WTC11 (cell line): ENCODE measurements at regions not wholly inside any gene's neighbourhood (a gene's known extent, or its start where the extent isn't known, plus 50 kb on each side); places are given as distances from the start of the nearest gene placed in this dataset.

Experiments
- ATAC-seq: fragments of 200-7000 bp; cut with Tn5 transposase; 2 replicates; pipeline ENCODE4 v1.10.0; 2021; ENCODE audit warnings: mild to moderate bottlenecking, moderate library complexity
- CTCF ChIA-PET: fragments of 300-600 bp; sonication (Branson Sonifier 250); formaldehyde crosslinking; loops from one replicate; lab custom pipeline; 2021; ENCODE audit warnings: antibody characterized with exemption; lab: Charles Lee
- POLR2A ChIA-PET: fragments of 350-600 bp; sonication (Branson Sonifier 250); formaldehyde crosslinking; loops from one replicate; lab custom pipeline; 2021; ENCODE audit warnings: antibody characterized with exemption; lab: Charles Lee
- DNase-seq: peaks from one replicate; pipeline ENCODE4 v3.0.0; 2021; ENCODE audit warnings: low spot score
- H3K27ac Mint-ChIP-seq: 2 replicates; pipeline ENCODE4 v1.8.0; 2021; ENCODE audit warnings: mixed read lengths
- H3K27me3 Mint-ChIP-seq: 2 replicates; pipeline ENCODE4 v1.8.0; 2021; ENCODE audit warnings: low read depth, mild to moderate bottlenecking, moderate library complexity, mixed read lengths
- H3K36me3 Mint-ChIP-seq: 2 replicates; pipeline ENCODE4 v1.8.0; 2021; ENCODE audit warnings: mixed read lengths
- H3K4me1 Mint-ChIP-seq: 2 replicates; pipeline ENCODE4 v1.8.0; 2022; ENCODE audit warnings: mixed read lengths
- H3K4me3 Mint-ChIP-seq: 2 replicates; pipeline ENCODE4 v1.8.0; 2021; ENCODE audit warnings: mild to moderate bottlenecking, moderate library complexity, mixed read lengths
- H3K9me3 Mint-ChIP-seq: 2 replicates; pipeline ENCODE4 v1.8.0; 2021; ENCODE audit warnings: mixed read lengths
- ARID4B ChIP-seq: sonication (generic); formaldehyde crosslinking; IDR thresholded peaks from 2 replicates; pipeline ENCODE4 v1.8.0; 2023; ENCODE audit warnings: missing genetic modification reagents, mild to moderate bottlenecking, borderline replicate concordance
- ATF1 ChIP-seq: sonication (generic); formaldehyde crosslinking; IDR thresholded peaks from 2 replicates; pipeline ENCODE4 v1.8.1; 2023; ENCODE audit warnings: mild to moderate bottlenecking, moderate library complexity, missing genetic modification reagents
- ATF3 ChIP-seq: sonication (generic); formaldehyde crosslinking; conservative IDR thresholded peaks from 2 replicates; pipeline ENCODE4 v1.8.1; 2022; ENCODE audit warnings: mild to moderate bottlenecking, missing genetic modification reagents
- CDX4 ChIP-seq: fragments of 250-450 bp; sonication (Bioruptor Pico); IDR thresholded peaks from 2 replicates; pipeline ENCODE4 v1.9.0; 2021; ENCODE audit warnings: moderate library complexity, mild to moderate bottlenecking, inconsistent platforms, borderline replicate concordance
- E2F1 ChIP-seq: sonication (generic); formaldehyde crosslinking; IDR thresholded peaks from 2 replicates; pipeline ENCODE4 v1.8.0; 2022; ENCODE audit warnings: mild to moderate bottlenecking, missing genetic modification reagents
- FOXK1 ChIP-seq: sonication (generic); formaldehyde crosslinking; IDR thresholded peaks from 2 replicates; pipeline ENCODE4 v1.8.0; 2022; ENCODE audit warnings: mild to moderate bottlenecking, moderate library complexity, missing genetic modification reagents
- GTF2I ChIP-seq: fragments of 250-450 bp; sonication (Bioruptor Pico); conservative IDR thresholded peaks from 2 replicates; pipeline ENCODE4 v1.4.0; 2021; ENCODE audit warnings: mild to moderate bottlenecking
- IRF2 ChIP-seq: sonication (generic); formaldehyde crosslinking; IDR thresholded peaks from 2 replicates; pipeline ENCODE4 v1.8.0; 2022; ENCODE audit warnings: low read depth, missing genetic modification reagents, borderline replicate concordance
- JAZF1 ChIP-seq: fragments of 250-450 bp; sonication (Bioruptor Pico); IDR thresholded peaks from 2 replicates; pipeline ENCODE4 v1.9.0; 2021; ENCODE audit warnings: moderate library complexity, mild to moderate bottlenecking, inconsistent platforms
- JUN ChIP-seq: sonication (generic); formaldehyde crosslinking; IDR thresholded peaks from 2 replicates; pipeline ENCODE4 v1.8.0; 2023; ENCODE audit warnings: mild to moderate bottlenecking, missing genetic modification reagents
- NR1H2 ChIP-seq: sonication (generic); formaldehyde crosslinking; IDR thresholded peaks from 2 replicates; pipeline ENCODE4 v1.9.0; 2021; ENCODE audit warnings: mild to moderate bottlenecking, moderate library complexity, missing genetic modification reagents
- NR3C1 ChIP-seq: sonication (generic); formaldehyde crosslinking; conservative IDR thresholded peaks from 2 replicates; pipeline ENCODE4 v1.8.1; 2023; ENCODE audit warnings: low read depth, mild to moderate bottlenecking, missing genetic modification reagents
- RORB ChIP-seq: fragments of 250-450 bp; sonication (Bioruptor Pico); IDR thresholded peaks from 2 replicates; pipeline ENCODE4 v1.9.0; 2021; ENCODE audit warnings: mild to moderate bottlenecking
- SMAD3 ChIP-seq: sonication (generic); formaldehyde crosslinking; IDR thresholded peaks from 2 replicates; pipeline ENCODE4 v1.8.0; 2022; ENCODE audit warnings: missing genetic modification reagents, mild to moderate bottlenecking, borderline replicate concordance
- SOX15 ChIP-seq: fragments of 250-450 bp; sonication (Bioruptor Pico); IDR thresholded peaks from 2 replicates; pipeline ENCODE4 v1.9.0; 2021; ENCODE audit warnings: mild to moderate bottlenecking
- ZNF138 ChIP-seq: sonication (generic); formaldehyde crosslinking; conservative IDR thresholded peaks from 2 replicates; pipeline ENCODE4 v1.8.1; 2022; ENCODE audit warnings: mild to moderate bottlenecking, moderate library complexity, missing genetic modification reagents
- ZNF263 ChIP-seq: sonication (generic); formaldehyde crosslinking; IDR thresholded peaks from 2 replicates; pipeline ENCODE4 v1.8.1; 2022; ENCODE audit warnings: low read depth, mild to moderate bottlenecking, moderate library complexity, missing genetic modification reagents
- TF ChIP-seq, protein P1 (sequence below): sonication (generic); formaldehyde crosslinking; IDR thresholded peaks from 2 replicates; pipeline ENCODE4 v1.8.0; 2022; ENCODE audit warnings: mild to moderate bottlenecking, missing genetic modification reagents
- TF ChIP-seq, protein P2 (sequence below): sonication (generic); formaldehyde crosslinking; IDR thresholded peaks from 2 replicates; pipeline ENCODE4 v1.8.0; 2022; ENCODE audit warnings: missing genetic modification reagents
- TF ChIP-seq, protein P3 (sequence below): fragments of 250-450 bp; sonication (Bioruptor Pico); IDR thresholded peaks from 2 replicates; pipeline ENCODE4 v1.9.0; 2021; ENCODE audit warnings: mild to moderate bottlenecking

GRCh38 chr5:114010362-114010761, 351.5 kb upstream of the KCNN2 start (continued):
- TF ChIP-seq ATF3 (CRISPR knock-in tag) (no peak), ATF1 (no peak), NR3C1 (CRISPR knock-in tag) (no peak), ZNF263 (no peak)
- TF ChIP-seq, protein P1, sequence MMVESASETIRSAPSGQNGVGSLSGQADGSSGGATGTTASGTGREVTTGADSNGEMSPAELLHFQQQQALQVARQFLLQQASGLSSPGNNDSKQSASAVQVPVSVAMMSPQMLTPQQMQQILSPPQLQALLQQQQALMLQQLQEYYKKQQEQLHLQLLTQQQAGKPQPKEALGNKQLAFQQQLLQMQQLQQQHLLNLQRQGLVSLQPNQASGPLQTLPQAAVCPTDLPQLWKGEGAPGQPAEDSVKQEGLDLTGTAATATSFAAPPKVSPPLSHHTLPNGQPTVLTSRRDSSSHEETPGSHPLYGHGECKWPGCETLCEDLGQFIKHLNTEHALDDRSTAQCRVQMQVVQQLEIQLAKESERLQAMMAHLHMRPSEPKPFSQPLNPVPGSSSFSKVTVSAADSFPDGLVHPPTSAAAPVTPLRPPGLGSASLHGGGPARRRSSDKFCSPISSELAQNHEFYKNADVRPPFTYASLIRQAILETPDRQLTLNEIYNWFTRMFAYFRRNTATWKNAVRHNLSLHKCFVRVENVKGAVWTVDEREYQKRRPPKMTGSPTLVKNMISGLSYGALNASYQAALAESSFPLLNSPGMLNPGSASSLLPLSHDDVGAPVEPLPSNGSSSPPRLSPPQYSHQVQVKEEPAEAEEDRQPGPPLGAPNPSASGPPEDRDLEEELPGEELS (CRISPR knock-in tag) = no peak

DNA sequence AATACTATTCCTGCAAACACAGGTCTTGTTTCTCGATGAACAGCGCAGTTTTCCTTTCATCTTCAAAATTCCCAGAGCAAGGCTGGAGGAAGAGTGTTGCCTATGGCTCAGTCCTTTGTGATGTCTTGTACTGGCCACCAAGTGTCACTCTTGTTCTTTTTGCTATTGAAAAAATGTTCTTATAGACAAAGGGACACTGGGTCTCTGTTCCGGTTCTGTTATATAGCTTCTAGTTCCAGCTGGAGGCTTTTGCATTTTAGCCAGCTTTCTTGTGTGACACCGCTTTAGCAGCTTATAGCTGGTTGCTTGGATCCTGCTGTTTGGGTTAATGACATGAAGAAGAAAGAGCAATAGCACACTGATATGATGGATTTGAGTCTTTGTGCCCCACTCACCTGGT, 343.7 kb upstream of the KCNN2 start:
- ATAC-seq (peak; percentile 90), DNase-seq (no peak)
- CTCF ChIA-PET = interaction anchor here (0.6 to 2.1 kb wide), 19 partner anchors 12 to 777 kb away, joined by 3 to 14 read pairs (median 4); partner anchors contain the start of gene KCNN2
- Mint-ChIP-seq H3K4me1 (peaks cover 10% of the 10 kb centered on the region), H3K36me3 (no peaks in the 10 kb centered on the region), H3K4me3 (no peak overlapping the region), H3K27me3 (no peaks in the 10 kb centered on the region), H3K27ac (no peak overlapping the region), H3K9me3 (peaks cover 7% of the 10 kb centered on the region)
- TF ChIP-seq ARID4B (CRISPR knock-in tag) (no peak), CDX4 (CRISPR knock-in tag) (no peak), IRF2 (no peak), NR1H2 (no peak), FOXK1 (CRISPR knock-in tag) (no peak), SOX15 (CRISPR knock-in tag) (no peak), RORB (CRISPR knock-in tag) (no peak), GTF2I (no peak), E2F1 (CRISPR knock-in tag) (no peak), JUN (CRISPR knock-in tag) (no peak), JAZF1 (CRISPR knock-in tag) (no peak), SMAD3 (CRISPR knock-in tag) (no peak), ZNF138 (CRISPR knock-in tag) (no peak)
- TF ChIP-seq, protein P2, sequence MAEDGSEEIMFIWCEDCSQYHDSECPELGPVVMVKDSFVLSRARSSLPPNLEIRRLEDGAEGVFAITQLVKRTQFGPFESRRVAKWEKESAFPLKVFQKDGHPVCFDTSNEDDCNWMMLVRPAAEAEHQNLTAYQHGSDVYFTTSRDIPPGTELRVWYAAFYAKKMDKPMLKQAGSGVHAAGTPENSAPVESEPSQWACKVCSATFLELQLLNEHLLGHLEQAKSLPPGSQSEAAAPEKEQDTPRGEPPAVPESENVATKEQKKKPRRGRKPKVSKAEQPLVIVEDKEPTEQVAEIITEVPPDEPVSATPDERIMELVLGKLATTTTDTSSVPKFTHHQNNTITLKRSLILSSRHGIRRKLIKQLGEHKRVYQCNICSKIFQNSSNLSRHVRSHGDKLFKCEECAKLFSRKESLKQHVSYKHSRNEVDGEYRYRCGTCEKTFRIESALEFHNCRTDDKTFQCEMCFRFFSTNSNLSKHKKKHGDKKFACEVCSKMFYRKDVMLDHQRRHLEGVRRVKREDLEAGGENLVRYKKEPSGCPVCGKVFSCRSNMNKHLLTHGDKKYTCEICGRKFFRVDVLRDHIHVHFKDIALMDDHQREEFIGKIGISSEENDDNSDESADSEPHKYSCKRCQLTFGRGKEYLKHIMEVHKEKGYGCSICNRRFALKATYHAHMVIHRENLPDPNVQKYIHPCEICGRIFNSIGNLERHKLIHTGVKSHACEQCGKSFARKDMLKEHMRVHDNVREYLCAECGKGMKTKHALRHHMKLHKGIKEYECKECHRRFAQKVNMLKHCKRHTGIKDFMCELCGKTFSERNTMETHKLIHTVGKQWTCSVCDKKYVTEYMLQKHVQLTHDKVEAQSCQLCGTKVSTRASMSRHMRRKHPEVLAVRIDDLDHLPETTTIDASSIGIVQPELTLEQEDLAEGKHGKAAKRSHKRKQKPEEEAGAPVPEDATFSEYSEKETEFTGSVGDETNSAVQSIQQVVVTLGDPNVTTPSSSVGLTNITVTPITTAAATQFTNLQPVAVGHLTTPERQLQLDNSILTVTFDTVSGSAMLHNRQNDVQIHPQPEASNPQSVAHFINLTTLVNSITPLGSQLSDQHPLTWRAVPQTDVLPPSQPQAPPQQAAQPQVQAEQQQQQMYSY (CRISPR knock-in tag) = no peak
- TF ChIP-seq, protein P3, sequence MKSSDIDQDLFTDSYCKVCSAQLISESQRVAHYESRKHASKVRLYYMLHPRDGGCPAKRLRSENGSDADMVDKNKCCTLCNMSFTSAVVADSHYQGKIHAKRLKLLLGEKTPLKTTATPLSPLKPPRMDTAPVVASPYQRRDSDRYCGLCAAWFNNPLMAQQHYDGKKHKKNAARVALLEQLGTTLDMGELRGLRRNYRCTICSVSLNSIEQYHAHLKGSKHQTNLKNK = no peak
- POLR2A ChIA-PET = no interaction called here
